ENCODE measurements at regions not wholly inside any gene's neighbourhood (a gene's known extent, or its start where the extent isn't known, plus 50 kb on each side); places are given as distances from the start of the nearest gene placed in this dataset.
"Not testable (repeated sequence)": the region's sequence is repeated elsewhere in the genome, so short reads cannot be mapped to it uniquely, and the experiment has no call there.

DNA sequence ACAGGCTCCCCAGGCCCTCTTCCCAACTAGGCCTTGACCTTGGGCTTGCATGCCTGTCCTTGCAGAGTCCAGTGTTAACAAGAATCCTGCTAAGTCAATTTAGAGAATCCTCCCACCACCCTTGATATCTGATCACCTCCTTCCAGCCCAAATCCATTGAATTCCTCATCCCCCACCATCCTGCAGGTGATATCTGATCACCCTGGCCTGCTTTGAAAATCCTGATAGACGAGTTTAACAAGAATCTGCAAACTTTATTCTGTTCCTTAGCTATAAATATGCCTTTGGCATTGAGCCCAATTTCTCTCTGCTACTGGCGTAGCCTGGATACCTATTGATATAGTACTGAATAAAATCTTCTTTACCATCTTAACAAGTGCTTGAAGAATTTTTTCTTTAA, 125.5 kb downstream of the DIRAS2 start:
- WGBS, 2 donors: 13 to 28% methylated on average over 2 of the region's 2 CpGs
- no peak for DNase-seq
- Histone ChIP-seq H3K36me3 (no peaks in the 10 kb centered on the region), H3K27ac (no peak overlapping the region), H3K9me3 (peaks cover 0 to 3% (median 0%) of the 10 kb centered on the region in 11 donors), H3K4me1 (no peaks in the 10 kb centered on the region), H3K27me3 (peaks cover 0 to 10% (median 0%) of the 10 kb centered on the region in 7 donors), H3K4me3 (no peak overlapping the region)
- TF ChIP-seq CTCF (IDR thresholded peaks at IDR 0.05): no peak
- intact Hi-C loops (cut with DNase I): no loop called here
- ATAC-seq: no peak

GRCh38 chr9:90521811-90522570, 120.6 kb downstream of the DIRAS2 start:
- DNase-seq (no peak), ATAC-seq (no peak)
- no peaks in the 10 kb centered on the region for H3K9me3 ChIP-seq
- H3K4me3 ChIP-seq: no peak overlapping the region
- H3K4me1 ChIP-seq: no peaks in the 10 kb centered on the region
- WGBS, 2 donors: 80 to 82% methylated on average over 7 of the region's 7 CpGs
- H3K36me3 ChIP-seq: no peaks in the 10 kb centered on the region
- H3K27ac ChIP-seq: no peak overlapping the region
- no peak for TF ChIP-seq CTCF (IDR thresholded peaks at IDR 0.05)
- intact Hi-C loops (cut with DNase I): no loop called here
- H3K27me3 ChIP-seq: peaks cover 0 to 17% (median 11%) of the 10 kb centered on the region in 7 donors

GRCh38 chr9:90523958-90524357, 118.7 kb downstream of the DIRAS2 start:
- Histone ChIP-seq H3K4me3 (no peak overlapping the region), H3K9me3 (peaks cover 0 to 7% (median 0%) of the 10 kb centered on the region in 11 donors), H3K36me3 (no peaks in the 10 kb centered on the region), H3K4me1 (no peaks in the 10 kb centered on the region), H3K27me3 (peaks cover 0 to 20% (median 11%) of the 10 kb centered on the region in 7 donors), H3K27ac (no peak overlapping the region)
- no peak for TF ChIP-seq CTCF (IDR thresholded peaks at IDR 0.05)
- ATAC-seq: no peak
- 53 to 63% methylated on average over 1 of the region's 1 CpG for WGBS, 2 donors
- intact Hi-C loops (cut with DNase I): no loop called here
- no peak for DNase-seq

GRCh38 chr9:90526386-90526785, 116.2 kb downstream of the DIRAS2 start:
- TF ChIP-seq CTCF (IDR thresholded peaks at IDR 0.05): no peak
- intact Hi-C loops (cut with DNase I): no loop called here
- H3K27ac ChIP-seq: no peak overlapping the region
- H3K9me3 ChIP-seq: peaks cover 0 to 7% (median 0%) of the 10 kb centered on the region in 11 donors
- ATAC-seq: no peak
- no peak for DNase-seq
- H3K36me3 ChIP-seq: no peaks in the 10 kb centered on the region
- H3K27me3 ChIP-seq: peaks cover 0 to 20% (median 10%) of the 10 kb centered on the region in 7 donors
- no peak overlapping the region for H3K4me3 ChIP-seq
- H3K4me1 ChIP-seq: no peaks in the 10 kb centered on the region

DNA sequence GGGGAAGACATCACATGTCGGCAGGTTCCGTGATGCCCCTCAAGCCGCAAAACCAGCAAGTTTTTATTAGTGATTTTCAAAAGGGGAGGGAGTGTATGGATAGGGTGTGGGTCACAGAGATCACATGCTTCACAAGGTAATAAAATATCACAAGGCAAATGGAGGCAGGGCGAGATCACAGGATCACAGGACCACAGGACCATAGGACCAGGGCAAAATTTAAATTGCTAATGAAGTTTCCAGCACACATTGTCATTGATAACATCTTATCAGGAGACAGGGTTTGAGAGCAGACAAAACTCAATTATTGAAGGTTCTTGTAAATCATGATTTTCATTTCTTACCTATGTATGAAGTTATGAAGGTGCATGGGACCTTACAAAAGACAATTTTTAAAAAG, 106.5 kb downstream of the DIRAS2 start:
- H3K27ac ChIP-seq; H3K4me1 ChIP-seq; intact Hi-C loops (cut with DNase I); H3K9me3 ChIP-seq; ATAC-seq; H3K36me3 ChIP-seq; DNase-seq; H3K4me3 ChIP-seq: not testable (repeated sequence)
- peaks cover 0 to 29% (median 9%) of the 10 kb centered on the region in 7 donors for H3K27me3 ChIP-seq
- 78 to 80% methylated on average over 4 of the region's 4 CpGs for WGBS, 2 donors
